ENCODE measurements at regions not wholly inside any gene's neighbourhood (a gene's known extent, or its start where the extent isn't known, plus 50 kb on each side); places are given as distances from the start of the nearest gene placed in this dataset.

DNA sequence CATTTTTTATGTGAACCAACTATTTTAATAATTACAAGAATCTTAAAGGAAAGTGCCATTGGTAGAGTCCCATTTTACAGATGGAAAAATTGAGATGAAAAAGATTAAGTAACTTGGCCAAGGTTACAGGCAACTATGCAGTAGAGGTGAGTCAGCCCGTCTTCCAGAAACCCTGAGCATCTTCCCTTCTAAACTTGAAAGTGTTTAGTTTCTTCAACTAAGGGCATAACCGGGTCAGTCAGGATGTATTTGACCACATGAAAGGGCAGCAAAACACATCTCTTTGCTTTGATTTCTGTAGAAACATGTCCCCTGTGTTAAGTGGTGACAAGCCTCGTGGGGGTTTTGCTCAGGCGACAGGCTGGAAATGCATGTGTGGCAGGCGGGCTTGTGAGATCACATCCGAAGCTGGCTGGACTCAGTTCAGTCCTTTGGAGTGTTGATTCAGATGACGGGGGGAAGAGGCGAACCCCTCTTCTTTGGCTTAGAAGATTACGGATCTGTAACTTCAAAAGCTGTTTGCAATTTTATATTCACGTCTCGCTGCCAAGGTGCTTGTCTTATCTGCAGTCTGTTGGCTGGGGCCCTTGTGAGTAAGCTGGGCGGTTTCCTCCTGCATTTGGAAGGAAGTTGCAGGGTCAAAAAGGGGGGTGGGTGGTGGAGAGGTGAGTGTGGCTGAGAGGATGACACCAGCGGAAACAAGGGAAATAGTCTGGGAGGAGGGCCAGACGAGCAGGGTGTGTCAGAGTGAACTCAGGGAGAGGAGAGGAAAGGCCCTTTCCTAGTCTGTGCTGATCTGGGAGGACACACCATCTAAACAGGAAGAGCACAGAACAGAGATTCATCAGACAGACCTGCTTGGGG lies 78.9 kb upstream of the RPS23 start:
- WGBS (ENCODE audit: extremely low coverage, insufficient coverage, insufficient read length) = no CpG with 5 or more reads among the region's 14 CpGs
- no peak for DNase-seq

GRCh38 chr5:82356021-82356420 lies 77.9 kb upstream of the RPS23 start:
- Histone ChIP-seq H2BK5ac (ENCODE audit: low read depth, low read length, poor library complexity) (no peak overlapping the region), H2AK5ac (ENCODE audit: low read length) (no peak overlapping the region), H3K36me3 (ENCODE audit: control insufficient read depth in 1 of 2, insufficient read depth in 2 of 2, low read length in 2 of 2) (no peaks in the 10 kb centered on the region), H3K14ac (ENCODE audit: low read length) (no peak overlapping the region), H4K8ac (ENCODE audit: low read depth, low read length) (no peak overlapping the region), H4K91ac (ENCODE audit: low read depth, low read length) (no peak overlapping the region), H3K4me3 (ENCODE audit: low read depth, low read length) (no peak overlapping the region), H3K18ac (ENCODE audit: low read length) (no peak overlapping the region), H3K4ac (ENCODE audit: low read depth, low read length) (no peak overlapping the region), H3K4me1 (ENCODE audit: control insufficient read depth in 1 of 2, insufficient read depth in 2 of 2, low read length in 2 of 2) (peaks cover 0 to 5% of the 10 kb centered on the region in 2 experiments), H3K79me1 (ENCODE audit: low read length) (no peaks in the 10 kb centered on the region), H3K27ac (ENCODE audit: low read depth, low read length) (no peak overlapping the region), H3K9me3 (ENCODE audit: insufficient read depth, low read depth, low read length) (no peaks in the 10 kb centered on the region), H3K79me2 (ENCODE audit: control insufficient read depth, insufficient read depth, low read length, poor library complexity) (no peaks in the 10 kb centered on the region), H3K23ac (ENCODE audit: low read length) (no peak overlapping the region), H3K9ac (ENCODE audit: low read length) (no peak overlapping the region), H2AFZ (ENCODE audit: insufficient read depth, low read length, poor library complexity) (no peak overlapping the region), H2BK12ac (ENCODE audit: low read length) (no peak overlapping the region), H2BK120ac (ENCODE audit: insufficient read depth, low read length, poor library complexity) (no peak overlapping the region), H4K12ac (ENCODE audit: low read depth, low read length) (no peak overlapping the region), H3K27me3 (ENCODE audit: insufficient read depth, low read length) (no peaks in the 10 kb centered on the region), H3K4me2 (ENCODE audit: low read length) (no peak overlapping the region)
- no CpG with 5 or more reads among the region's 4 CpGs for WGBS (ENCODE audit: extremely low coverage, insufficient coverage, insufficient read length)
- no peak for DNase-seq

More for the DNA sequence above, 78.9 kb upstream of the RPS23 start:
- Histone ChIP-seq H3K4me1 (ENCODE audit: control insufficient read depth in 1 of 2, insufficient read depth in 2 of 2, low read length in 2 of 2) (peaks cover 0 to 5% of the 10 kb centered on the region in 2 experiments), H3K23ac (ENCODE audit: low read length) (no peak overlapping the region), H2BK12ac (ENCODE audit: low read length) (no peak overlapping the region), H3K4ac (ENCODE audit: low read depth, low read length) (no peak overlapping the region), H2AK5ac (ENCODE audit: low read length) (no peak overlapping the region), H3K27ac (ENCODE audit: low read depth, low read length) (no peak overlapping the region), H3K79me2 (ENCODE audit: control insufficient read depth, insufficient read depth, low read length, poor library complexity) (no peaks in the 10 kb centered on the region), H4K8ac (ENCODE audit: low read depth, low read length) (peak overlapping the region; percentile 23), H3K36me3 (ENCODE audit: control insufficient read depth in 1 of 2, insufficient read depth in 2 of 2, low read length in 2 of 2) (no peaks in the 10 kb centered on the region), H4K12ac (ENCODE audit: low read depth, low read length) (no peak overlapping the region), H2BK120ac (ENCODE audit: insufficient read depth, low read length, poor library complexity) (no peak overlapping the region), H2BK5ac (ENCODE audit: low read depth, low read length, poor library complexity) (no peak overlapping the region), H3K27me3 (ENCODE audit: insufficient read depth, low read length) (no peaks in the 10 kb centered on the region), H2AFZ (ENCODE audit: insufficient read depth, low read length, poor library complexity) (no peak overlapping the region), H3K9ac (ENCODE audit: low read length) (no peak overlapping the region), H3K14ac (ENCODE audit: low read length) (no peak overlapping the region), H3K4me2 (ENCODE audit: low read length) (no peak overlapping the region), H3K4me3 (ENCODE audit: low read depth, low read length) (no peak overlapping the region), H3K79me1 (ENCODE audit: low read length) (no peaks in the 10 kb centered on the region), H3K18ac (ENCODE audit: low read length) (no peak overlapping the region), H3K9me3 (ENCODE audit: insufficient read depth, low read depth, low read length) (no peaks in the 10 kb centered on the region), H4K91ac (ENCODE audit: low read depth, low read length) (no peak overlapping the region)

DNA sequence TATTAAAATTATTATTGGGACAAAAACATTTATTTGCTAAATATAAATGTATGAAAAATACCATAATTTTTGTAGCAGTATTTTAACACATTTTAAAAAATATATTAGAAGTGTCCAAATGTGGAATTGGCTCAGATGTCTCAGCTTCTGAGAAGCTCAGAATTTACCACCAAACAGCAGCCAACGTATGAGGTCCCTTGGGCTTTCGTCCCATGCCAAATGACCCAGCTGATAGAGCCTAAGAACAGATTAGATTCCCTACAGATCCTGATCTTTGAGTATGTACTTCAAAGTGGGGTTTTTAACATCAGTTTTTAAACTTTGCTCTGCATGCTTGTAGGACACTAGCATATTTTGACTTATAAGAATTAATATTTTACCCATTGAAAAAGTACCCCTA lies 77.3 kb upstream of the RPS23 start:
- H2AFZ ChIP-seq (ENCODE audit: insufficient read depth, low read length, poor library complexity) = no peak overlapping the region
- H3K4ac ChIP-seq (ENCODE audit: low read depth, low read length) = no peak overlapping the region
- H3K4me3 ChIP-seq (ENCODE audit: low read depth, low read length) = no peak overlapping the region
- H3K4me1 ChIP-seq (ENCODE audit: control insufficient read depth in 1 of 2, insufficient read depth in 2 of 2, low read length in 2 of 2) = peaks cover 0 to 5% of the 10 kb centered on the region in 2 experiments
- H3K79me1 ChIP-seq (ENCODE audit: low read length) = no peaks in the 10 kb centered on the region
- WGBS (ENCODE audit: extremely low coverage, insufficient coverage, insufficient read length) = no CpG with 5 or more reads among the region's 2 CpGs
- H4K91ac ChIP-seq (ENCODE audit: low read depth, low read length) = no peak overlapping the region
- H3K9ac ChIP-seq (ENCODE audit: low read length) = no peak overlapping the region
- no peak overlapping the region for H4K8ac ChIP-seq (ENCODE audit: low read depth, low read length)
- no peak overlapping the region for H3K27ac ChIP-seq (ENCODE audit: low read depth, low read length)
- H3K79me2 ChIP-seq (ENCODE audit: control insufficient read depth, insufficient read depth, low read length, poor library complexity) = no peaks in the 10 kb centered on the region
- no peak overlapping the region for H3K23ac ChIP-seq (ENCODE audit: low read length)
- no peak overlapping the region for H3K4me2 ChIP-seq (ENCODE audit: low read length)
- H2BK5ac ChIP-seq (ENCODE audit: low read depth, low read length, poor library complexity) = no peak overlapping the region
- H3K9me3 ChIP-seq (ENCODE audit: insufficient read depth, low read depth, low read length) = no peaks in the 10 kb centered on the region
- no peaks in the 10 kb centered on the region for H3K36me3 ChIP-seq (ENCODE audit: control insufficient read depth in 1 of 2, insufficient read depth in 2 of 2, low read length in 2 of 2)
- H2BK120ac ChIP-seq (ENCODE audit: insufficient read depth, low read length, poor library complexity) = no peak overlapping the region
- no peak overlapping the region for H3K18ac ChIP-seq (ENCODE audit: low read length)
- H3K14ac ChIP-seq (ENCODE audit: low read length) = no peak overlapping the region
- H2AK5ac ChIP-seq (ENCODE audit: low read length) = no peak overlapping the region
- H2BK12ac ChIP-seq (ENCODE audit: low read length) = no peak overlapping the region
- H4K12ac ChIP-seq (ENCODE audit: low read depth, low read length) = no peak overlapping the region
- no peak for DNase-seq
- H3K27me3 ChIP-seq (ENCODE audit: insufficient read depth, low read length) = no peaks in the 10 kb centered on the region

DNA sequence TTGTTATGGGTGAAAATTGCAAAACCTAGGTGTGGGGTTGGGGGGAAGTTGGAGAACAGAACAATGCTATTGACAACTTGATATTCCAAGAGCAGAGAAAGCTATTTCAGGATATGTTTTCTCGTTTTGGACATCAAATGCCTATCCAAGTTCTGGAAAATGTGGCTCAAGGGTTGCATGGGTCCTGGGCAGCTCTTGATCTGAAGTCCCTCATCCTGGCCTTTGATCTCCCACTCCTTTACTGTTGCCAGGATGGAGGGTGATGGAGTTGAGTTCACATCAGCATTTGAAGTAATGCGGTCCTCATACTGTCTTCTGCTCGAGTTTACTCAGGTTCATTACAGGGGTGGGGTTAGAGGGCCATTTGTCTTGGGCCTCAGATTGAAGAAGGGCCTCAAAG lies 76.9 kb upstream of the RPS23 start:
- Histone ChIP-seq H2BK120ac (ENCODE audit: insufficient read depth, low read length, poor library complexity) (no peak overlapping the region), H3K79me1 (ENCODE audit: low read length) (no peaks in the 10 kb centered on the region), H3K9me3 (ENCODE audit: insufficient read depth, low read depth, low read length) (no peaks in the 10 kb centered on the region), H3K14ac (ENCODE audit: low read length) (no peak overlapping the region), H3K4me2 (ENCODE audit: low read length) (no peak overlapping the region), H3K4me1 (ENCODE audit: control insufficient read depth in 1 of 2, insufficient read depth in 2 of 2, low read length in 2 of 2) (peaks cover 0 to 5% of the 10 kb centered on the region in 2 experiments), H3K36me3 (ENCODE audit: control insufficient read depth in 1 of 2, insufficient read depth in 2 of 2, low read length in 2 of 2) (no peaks in the 10 kb centered on the region), H2BK5ac (ENCODE audit: low read depth, low read length, poor library complexity) (no peak overlapping the region), H2BK12ac (ENCODE audit: low read length) (no peak overlapping the region), H2AFZ (ENCODE audit: insufficient read depth, low read length, poor library complexity) (no peak overlapping the region), H3K18ac (ENCODE audit: low read length) (no peak overlapping the region), H3K9ac (ENCODE audit: low read length) (no peak overlapping the region), H3K27me3 (ENCODE audit: insufficient read depth, low read length) (no peaks in the 10 kb centered on the region), H4K8ac (ENCODE audit: low read depth, low read length) (no peak overlapping the region), H4K91ac (ENCODE audit: low read depth, low read length) (no peak overlapping the region), H3K79me2 (ENCODE audit: control insufficient read depth, insufficient read depth, low read length, poor library complexity) (no peaks in the 10 kb centered on the region), H3K4me3 (ENCODE audit: low read depth, low read length) (no peak overlapping the region), H3K4ac (ENCODE audit: low read depth, low read length) (no peak overlapping the region), H2AK5ac (ENCODE audit: low read length) (no peak overlapping the region), H4K12ac (ENCODE audit: low read depth, low read length) (no peak overlapping the region), H3K23ac (ENCODE audit: low read length) (no peak overlapping the region), H3K27ac (ENCODE audit: low read depth, low read length) (no peak overlapping the region)
- no CpG with 5 or more reads among the region's 3 CpGs for WGBS (ENCODE audit: extremely low coverage, insufficient coverage, insufficient read length)
- no peak for DNase-seq

Data from trophoblast cell (in vitro differentiated cells and primary cell).